OCI-LY1 (cell line): ENCODE measurements at regions not wholly inside any gene's neighbourhood (a gene's known extent, or its start where the extent isn't known, plus 50 kb on each side); places are given as distances from the start of the nearest gene placed in this dataset.

Experiments
- H2AFZ ChIP-seq: fragments of 200-600 bp; sonication (generic), shearing (Covaris generic); 2 replicates; pipeline ENCODE4 v1.6.0; 2014; ENCODE audit warnings: antibody characterized with exemption, mild to moderate bottlenecking, low read length
- H3F3A ChIP-seq: fragments of 200-600 bp; sonication (generic), shearing (Covaris generic); 2 replicates; pipeline ENCODE4 v1.6.0; 2014; ENCODE audit warnings: mild to moderate bottlenecking, antibody characterized with exemption, low read length, moderate library complexity; ENCODE audit not compliant: insufficient read depth
- H3K27ac ChIP-seq: fragments of 200-600 bp; sonication (generic); 2 replicates; pipeline ENCODE4 v1.5.1; 2014; ENCODE audit warnings: low read length, mixed run types, mild to moderate bottlenecking, low read depth; ENCODE audit not compliant: poor library complexity, severe bottlenecking
- H3K27me3 ChIP-seq: fragments of 200-600 bp; sonication (generic); 2 replicates; pipeline ENCODE4 v1.6.0; 2014; ENCODE audit warnings: antibody characterized with exemption, mild to moderate bottlenecking, low read length, moderate library complexity; ENCODE audit not compliant: insufficient read depth
- H3K36me3 ChIP-seq: fragments of 200-600 bp; sonication (generic); 2 replicates; pipeline ENCODE4 v1.6.1; 2014; ENCODE audit warnings: mild to moderate bottlenecking, antibody characterized with exemption, low read length, moderate library complexity, mixed read lengths; ENCODE audit not compliant: insufficient read depth
- H3K4me1 ChIP-seq: fragments of 200-600 bp; sonication (generic); 2 replicates; pipeline ENCODE4 v1.5.1; 2014; ENCODE audit warnings: mild to moderate bottlenecking, low read length, moderate library complexity; ENCODE audit not compliant: insufficient read depth, severe bottlenecking
- H3K4me2 ChIP-seq: fragments of 200-600 bp; sonication (generic), shearing (Covaris generic); 2 replicates; pipeline ENCODE4 v1.6.1; 2014; ENCODE audit warnings: low read length
- H3K4me3 ChIP-seq: fragments of 200-600 bp; sonication (generic); 2 replicates; pipeline ENCODE4 v1.5.1; 2014; ENCODE audit warnings: low read length, low read depth, mild to moderate bottlenecking, mixed read lengths; ENCODE audit not compliant: poor library complexity, severe bottlenecking
- H3K79me2 ChIP-seq: fragments of 200-600 bp; shearing (Covaris generic); 2 replicates; pipeline ENCODE4 v1.6.1; 2016; ENCODE audit warnings: mixed run types, low read length, mixed read lengths; ENCODE audit not compliant: insufficient read depth
- H3K9ac ChIP-seq: fragments of 200-600 bp; sonication (generic), shearing (Covaris generic); 2 replicates; pipeline ENCODE4 v1.6.1; 2014; ENCODE audit warnings: mild to moderate bottlenecking, low read length, mixed read lengths
- H3K9me2 ChIP-seq: fragments of 200-600 bp; sonication (generic), shearing (Covaris generic); 2 replicates; pipeline ENCODE4 v1.6.1; 2014; ENCODE audit warnings: low read depth, mild to moderate bottlenecking, low read length, mixed read lengths
- H3K9me3 ChIP-seq: fragments of 200-600 bp; shearing (Covaris generic); 2 replicates; pipeline ENCODE4 v1.6.1; 2014; ENCODE audit warnings: low read length, mixed read lengths
- H4K20me1 ChIP-seq: fragments of 200-600 bp; sonication (generic), shearing (Covaris generic); 2 replicates; pipeline ENCODE4 v1.6.0; 2016; ENCODE audit warnings: mild to moderate bottlenecking, low read length; ENCODE audit not compliant: insufficient read depth
- EZH2 ChIP-seq: fragments of 200-600 bp; sonication (generic), shearing (Covaris generic); IDR thresholded peaks from 2 replicates; pipeline ENCODE4 v1.8.0; 2017; ENCODE audit warnings: borderline replicate concordance, mixed run types, mild to moderate bottlenecking, antibody characterized with exemption, low read length, moderate library complexity, mixed read lengths
- TF ChIP-seq, protein P1 (sequence below): fragments of 200-600 bp; sonication (generic), shearing (Covaris generic); IDR thresholded peaks from 2 replicates; pipeline ENCODE4 v1.5.1; 2017; ENCODE audit warnings: mild to moderate bottlenecking, antibody characterized with exemption, low read length, moderate library complexity, mixed read lengths

DNA sequence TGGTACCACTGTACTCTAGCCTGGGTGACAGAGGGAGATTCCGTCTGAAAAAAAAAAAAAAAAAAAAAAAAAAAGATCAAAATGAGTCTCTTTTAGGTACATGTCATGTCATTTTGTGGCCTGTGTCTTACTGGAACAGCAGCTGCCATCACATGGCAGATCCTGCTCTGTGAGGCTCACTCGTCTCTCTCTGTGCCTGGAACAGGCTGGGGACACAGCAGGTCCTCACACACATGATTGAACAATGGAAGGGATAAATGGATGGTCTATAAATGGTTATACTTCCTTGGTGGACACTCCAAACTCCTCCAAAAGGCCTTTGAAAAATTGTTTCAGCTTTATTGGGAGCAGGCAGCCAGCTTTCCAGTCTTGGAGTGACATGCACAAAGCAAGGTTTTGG is 236.2 kb upstream of the COPS8 start:
- Histone ChIP-seq H3K36me3 (no peaks in the 10 kb centered on the region), H3K4me2 (no peak overlapping the region), H3K9me2 (no peaks in the 10 kb centered on the region), H3F3A (no peaks in the 10 kb centered on the region), H3K4me3 (no peak overlapping the region), H4K20me1 (no peaks in the 10 kb centered on the region), H3K27me3 (peaks cover 6% of the 10 kb centered on the region; the same call in 1 of the 2 replicates), H2AFZ (no peak overlapping the region), H3K79me2 (no peaks in the 10 kb centered on the region), H3K9me3 (no peaks in the 10 kb centered on the region), H3K9ac (no peak overlapping the region), H3K27ac (no peak overlapping the region), H3K4me1 (no peaks in the 10 kb centered on the region)
- TF ChIP-seq, protein P1, sequence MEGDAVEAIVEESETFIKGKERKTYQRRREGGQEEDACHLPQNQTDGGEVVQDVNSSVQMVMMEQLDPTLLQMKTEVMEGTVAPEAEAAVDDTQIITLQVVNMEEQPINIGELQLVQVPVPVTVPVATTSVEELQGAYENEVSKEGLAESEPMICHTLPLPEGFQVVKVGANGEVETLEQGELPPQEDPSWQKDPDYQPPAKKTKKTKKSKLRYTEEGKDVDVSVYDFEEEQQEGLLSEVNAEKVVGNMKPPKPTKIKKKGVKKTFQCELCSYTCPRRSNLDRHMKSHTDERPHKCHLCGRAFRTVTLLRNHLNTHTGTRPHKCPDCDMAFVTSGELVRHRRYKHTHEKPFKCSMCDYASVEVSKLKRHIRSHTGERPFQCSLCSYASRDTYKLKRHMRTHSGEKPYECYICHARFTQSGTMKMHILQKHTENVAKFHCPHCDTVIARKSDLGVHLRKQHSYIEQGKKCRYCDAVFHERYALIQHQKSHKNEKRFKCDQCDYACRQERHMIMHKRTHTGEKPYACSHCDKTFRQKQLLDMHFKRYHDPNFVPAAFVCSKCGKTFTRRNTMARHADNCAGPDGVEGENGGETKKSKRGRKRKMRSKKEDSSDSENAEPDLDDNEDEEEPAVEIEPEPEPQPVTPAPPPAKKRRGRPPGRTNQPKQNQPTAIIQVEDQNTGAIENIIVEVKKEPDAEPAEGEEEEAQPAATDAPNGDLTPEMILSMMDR: no peak
- TF ChIP-seq EZH2: no peak

- H3K4me1 ChIP-seq: no peaks in the 10 kb centered on the region
- no peaks in the 10 kb centered on the region for H3K9me2 ChIP-seq
- no peak for TF ChIP-seq EZH2
- TF ChIP-seq, protein P1: no peak
- no peaks in the 10 kb centered on the region for H3F3A ChIP-seq
- no peaks in the 10 kb centered on the region for H3K79me2 ChIP-seq
- H3K36me3 ChIP-seq: no peaks in the 10 kb centered on the region
- no peaks in the 10 kb centered on the region for H4K20me1 ChIP-seq
- H3K27ac ChIP-seq: no peak overlapping the region
- H3K9ac ChIP-seq: no peak overlapping the region
- no peaks in the 10 kb centered on the region for H3K9me3 ChIP-seq
- H3K27me3 ChIP-seq: peaks cover 6% of the 10 kb centered on the region; the same call in 1 of the 2 replicates
- no peak overlapping the region for H3K4me3 ChIP-seq
- no peak overlapping the region for H2AFZ ChIP-seq
- no peak overlapping the region for H3K4me2 ChIP-seq
These were observed 235.7 kb upstream of the COPS8 start for GRCh38 chr2:236849940-236850339.

- TF ChIP-seq, protein P1: no peak
- no peak for TF ChIP-seq EZH2
- H3K4me3 ChIP-seq: no peak overlapping the region
- H3K27me3 ChIP-seq: peaks cover 6% of the 10 kb centered on the region; the same call in 1 of the 2 replicates
- no peaks in the 10 kb centered on the region for H3K36me3 ChIP-seq
- no peak overlapping the region for H3K27ac ChIP-seq
- H4K20me1 ChIP-seq: no peaks in the 10 kb centered on the region
- no peak overlapping the region for H3K9ac ChIP-seq
- no peaks in the 10 kb centered on the region for H3K79me2 ChIP-seq
- H3K9me2 ChIP-seq: no peaks in the 10 kb centered on the region
- H3K4me1 ChIP-seq: no peaks in the 10 kb centered on the region
- H3F3A ChIP-seq: no peaks in the 10 kb centered on the region
- no peak overlapping the region for H3K4me2 ChIP-seq
- H2AFZ ChIP-seq: no peak overlapping the region
- no peaks in the 10 kb centered on the region for H3K9me3 ChIP-seq
These were observed 234.5 kb upstream of the COPS8 start for GRCh38 chr2:236851187-236851586.
